Stimulated activated CD4-positive, alpha-beta T cell treated with anti-CD3 and anti-CD28 coated beads, Interleukin-4, amount 100 ng/mL, for 48 hours (primary cell): ENCODE measurements at regions not wholly inside any gene's neighbourhood (a gene's known extent, or its start where the extent isn't known, plus 50 kb on each side); places are given as distances from the start of the nearest gene placed in this dataset.
A peak's percentile ranks its signal among the peaks of the same experiment; 100 is the strongest.

Experiments used
- DNase-seq, 2 donors: peaks; one replicate each; pipeline ENCODE4 v3.0.0-alpha.2; 2020; ENCODE audit warnings: low read depth in 2 of 2

- peak in 1 of 2 donors; percentile 14 for DNase-seq
Observed at GRCh38 chr15:70447928-70448698, 315.2 kb downstream of the UACA start.

GRCh38 chr15:70447521-70447920, 315.8 kb downstream of the UACA start:
- DNase-seq, result no peak

- DNase-seq, result no peak
Observed at GRCh38 chr15:70447081-70447480, 316.3 kb downstream of the UACA start.

GRCh38 chr15:70443486-70444273, 319.7 kb downstream of the UACA start:
- no peak for DNase-seq

GRCh38 chr15:70442616-70443321, 320.6 kb downstream of the UACA start:
- no peak for DNase-seq

GRCh38 chr15:70442211-70442610, 321.1 kb downstream of the UACA start:
- DNase-seq, result no peak

- no peak for DNase-seq
Observed at GRCh38 chr15:70440416-70441138, 322.8 kb downstream of the UACA start.

GRCh38 chr15:70439880-70440279, 323.5 kb downstream of the UACA start:
- DNase-seq, result no peak

GRCh38 chr15:70439304-70439877, 324.0 kb downstream of the UACA start:
- DNase-seq, result no peak

GRCh38 chr15:70438776-70439175, 324.6 kb downstream of the UACA start:
- DNase-seq, result no peak

GRCh38 chr15:70437882-70438451, 325.4 kb downstream of the UACA start:
- DNase-seq, result no peak

GRCh38 chr15:70437089-70437488, 326.3 kb downstream of the UACA start:
- no peak for DNase-seq

- no peak for DNase-seq
Observed at GRCh38 chr15:70436428-70436827, 326.9 kb downstream of the UACA start.

GRCh38 chr15:70435872-70436271, 327.5 kb downstream of the UACA start:
- no peak for DNase-seq

- DNase-seq, result no peak
Observed at GRCh38 chr15:70435369-70435768, 328.0 kb downstream of the UACA start.

- no peak for DNase-seq
Observed at GRCh38 chr15:70433586-70434324, 329.6 kb downstream of the UACA start.

GRCh38 chr15:70432924-70433495, 330.3 kb downstream of the UACA start:
- DNase-seq, result no peak

- no peak for DNase-seq
Observed at GRCh38 chr15:70431854-70432253, 331.5 kb downstream of the UACA start.

- no peak for DNase-seq
Observed at GRCh38 chr15:70430069-70430468, 332.4 kb upstream of the TLE3 start.
